Raji (cell line): ENCODE measurements at regions not wholly inside any gene's neighbourhood (a gene's known extent, or its start where the extent isn't known, plus 50 kb on each side); places are given as distances from the start of the nearest gene placed in this dataset.

ENCODE experiments used
- POLR2A ChIP-seq: IDR thresholded peaks from 2 replicates; pipeline ENCODE4 v1.6.1; 2011; ENCODE audit warnings: low read depth, low read length, control low read depth; ENCODE audit not compliant: insufficient read depth

DNA sequence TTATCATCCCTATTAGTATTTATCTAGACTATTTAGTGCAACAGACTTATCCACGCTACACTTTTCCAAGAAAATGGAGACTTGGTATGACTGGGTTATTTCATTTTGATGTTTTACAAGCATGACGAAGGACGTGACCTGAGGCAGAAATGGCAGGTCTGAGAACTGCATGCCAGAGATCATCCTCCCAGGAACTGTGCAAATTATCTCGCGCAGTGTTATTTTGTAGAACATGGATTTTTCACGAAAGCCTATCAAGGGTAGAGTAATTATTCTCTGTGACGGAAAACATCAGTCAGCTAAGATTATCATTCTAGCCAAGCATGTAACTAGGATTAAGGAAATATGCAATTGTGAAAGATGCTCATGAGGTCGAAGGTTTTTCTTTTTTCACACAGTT, 361.5 kb upstream of the AJAP1 start:
- TF ChIP-seq POLR2A: no peak

- TF ChIP-seq POLR2A: no peak
Observed at GRCh38 chr1:4298361-4299083, 355.9 kb upstream of the AJAP1 start.

DNA sequence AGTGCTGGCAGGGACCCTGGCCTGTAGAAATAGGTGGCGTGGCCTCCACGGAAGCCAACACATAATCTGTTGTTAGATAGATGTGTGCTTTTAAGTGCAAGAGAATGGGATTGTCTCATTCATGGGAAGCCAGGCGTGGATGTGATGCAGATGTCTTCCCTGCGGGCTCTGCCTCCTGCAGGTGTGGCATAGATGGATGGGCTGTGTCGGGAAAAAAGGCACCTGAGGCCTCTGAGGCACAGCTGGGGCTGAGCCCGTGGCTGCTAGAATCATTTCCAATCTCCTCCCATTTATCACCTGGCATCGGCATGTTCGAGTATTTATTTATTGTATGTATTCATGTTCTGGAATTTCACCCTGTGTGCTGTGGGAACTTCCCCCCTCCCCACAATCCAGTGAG, 353.4 kb upstream of the AJAP1 start:
- no peak for TF ChIP-seq POLR2A

DNA sequence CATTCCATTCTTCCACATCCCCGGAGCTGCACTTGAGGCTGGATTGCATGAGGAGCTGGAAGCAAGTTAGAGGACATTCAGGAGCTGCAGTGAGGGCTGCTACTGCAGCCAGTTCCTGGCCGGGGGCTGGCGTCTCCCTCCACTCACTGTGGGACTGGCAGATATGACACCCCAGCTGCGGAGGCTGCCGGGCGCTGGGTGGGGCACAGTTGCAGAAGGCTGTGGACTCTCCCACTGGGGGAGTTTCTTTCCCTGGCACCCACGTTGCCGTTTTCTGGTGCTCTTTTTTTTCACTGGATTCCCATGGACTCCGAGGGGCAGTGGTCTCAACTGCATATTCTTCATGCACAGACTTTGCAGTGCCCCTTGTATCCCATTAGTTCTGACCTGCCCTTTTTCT, 351.1 kb upstream of the AJAP1 start:
- no peak for TF ChIP-seq POLR2A

DNA sequence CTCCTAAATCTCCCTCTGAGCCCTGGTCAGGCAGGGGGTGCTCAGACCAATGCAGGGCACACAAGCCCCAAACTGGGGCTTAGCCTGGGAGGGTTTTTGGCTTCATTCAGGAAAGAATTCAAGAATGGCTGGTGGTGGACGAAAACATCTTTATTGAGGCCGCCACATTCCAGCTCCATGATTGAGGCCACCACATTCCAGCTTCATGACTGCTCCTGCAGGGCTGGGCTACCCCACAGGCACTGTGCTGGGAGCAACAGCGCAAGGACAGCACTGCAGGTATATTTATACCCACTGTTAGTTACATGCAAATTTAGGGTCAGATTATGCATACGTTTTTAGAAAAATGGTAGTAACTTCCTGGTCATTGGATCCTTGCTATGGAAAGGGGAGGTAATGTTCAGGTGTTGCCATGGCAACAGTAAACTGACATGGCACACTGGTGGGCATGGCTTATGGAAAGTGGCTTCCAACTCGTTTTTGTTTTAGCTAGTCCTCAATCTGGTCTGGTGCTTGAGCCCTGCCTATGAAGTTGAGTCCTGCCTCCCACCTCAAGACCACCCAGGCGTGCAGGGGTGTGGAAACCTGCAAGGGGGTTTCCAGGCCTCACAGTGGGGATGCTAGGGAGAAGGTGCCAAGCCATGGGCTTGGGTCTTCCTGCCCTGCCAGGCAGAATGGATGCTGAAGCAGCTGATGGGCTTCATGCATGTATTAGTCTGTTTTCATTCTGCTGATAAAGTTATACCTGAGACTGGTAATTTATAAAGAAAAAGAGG, 348.7 kb upstream of the AJAP1 start:
- TF ChIP-seq POLR2A: no peak

- TF ChIP-seq POLR2A: no peak
Observed at GRCh38 chr1:4306559-4307467, 347.6 kb upstream of the AJAP1 start.

DNA sequence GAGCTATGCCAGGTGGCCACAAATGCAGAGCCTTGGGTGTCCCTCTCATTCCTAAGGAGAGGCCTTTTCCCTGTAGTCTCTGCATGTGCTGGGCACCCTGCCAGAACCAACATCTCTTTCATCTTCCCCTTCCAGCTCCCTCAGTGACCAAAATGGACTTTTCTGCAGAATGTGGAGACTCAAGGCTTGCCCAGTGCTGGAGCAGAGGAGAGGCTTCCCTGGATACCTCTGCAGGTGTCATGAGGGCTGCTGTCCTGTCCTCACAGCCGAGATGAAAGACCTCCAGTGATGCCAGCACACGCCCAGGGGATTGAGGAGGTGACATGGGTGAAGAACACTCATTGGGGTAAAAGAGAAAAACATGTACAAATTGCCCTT, 347.0 kb upstream of the AJAP1 start:
- TF ChIP-seq POLR2A: no peak

DNA sequence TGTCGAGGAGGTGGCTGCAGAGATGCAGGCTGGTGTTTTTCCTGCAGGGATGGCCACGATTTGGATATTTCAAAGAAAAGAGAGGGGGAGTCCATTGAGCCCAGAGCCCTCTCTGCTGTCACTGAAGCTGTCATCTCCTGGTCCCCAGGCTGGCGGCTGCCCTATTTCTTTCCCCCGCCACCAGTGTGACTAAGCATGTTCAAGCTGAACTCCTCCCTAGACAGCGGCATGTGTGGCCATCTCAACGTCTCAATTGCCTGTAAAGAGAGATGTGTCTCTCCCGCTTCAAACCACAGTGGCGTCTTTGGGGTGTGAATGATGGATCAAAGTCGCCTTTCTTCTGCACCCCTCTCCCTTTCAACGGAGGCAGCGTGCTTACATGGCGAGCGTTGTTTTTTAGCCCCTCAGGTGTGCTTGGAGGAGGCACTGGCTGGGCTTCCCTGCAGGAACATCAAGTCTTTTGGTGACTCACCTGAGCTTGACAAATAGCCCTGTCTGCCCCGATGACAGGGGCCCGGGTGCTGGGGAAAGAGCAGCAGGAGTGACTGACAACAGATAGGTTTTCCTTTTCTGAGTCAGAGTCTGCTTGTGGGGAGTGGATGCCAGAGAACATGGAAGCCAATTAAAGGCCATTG, 346.4 kb upstream of the AJAP1 start:
- TF ChIP-seq POLR2A: no peak

- TF ChIP-seq POLR2A: no peak
Observed at GRCh38 chr1:4308806-4309205, 345.6 kb upstream of the AJAP1 start.

- TF ChIP-seq POLR2A: no peak
Observed at GRCh38 chr1:4309676-4310320, 344.6 kb upstream of the AJAP1 start.

GRCh38 chr1:4310396-4310923, 343.9 kb upstream of the AJAP1 start:
- no peak for TF ChIP-seq POLR2A

DNA sequence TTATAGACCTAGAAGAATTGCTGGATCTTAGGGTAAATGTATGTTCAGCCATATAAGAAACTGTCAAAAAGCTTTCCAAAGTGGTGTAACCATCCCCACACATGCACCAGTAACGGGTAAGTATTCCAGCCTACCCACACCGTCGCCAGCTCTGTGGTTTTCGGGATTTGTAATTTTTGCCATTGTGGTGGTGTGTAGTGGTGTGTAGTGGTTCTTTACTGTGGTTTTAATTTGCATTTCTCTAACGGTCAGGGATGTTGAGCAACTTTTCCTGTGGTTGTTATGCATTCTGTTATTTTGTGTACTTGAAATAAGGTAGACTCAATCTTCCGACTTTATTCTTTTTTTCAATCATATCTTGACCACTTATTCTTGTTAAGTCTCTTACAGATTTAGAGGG, 342.4 kb upstream of the AJAP1 start:
- no peak for TF ChIP-seq POLR2A

- TF ChIP-seq POLR2A: no peak
Observed at GRCh38 chr1:4315202-4315601, 339.2 kb upstream of the AJAP1 start.

DNA sequence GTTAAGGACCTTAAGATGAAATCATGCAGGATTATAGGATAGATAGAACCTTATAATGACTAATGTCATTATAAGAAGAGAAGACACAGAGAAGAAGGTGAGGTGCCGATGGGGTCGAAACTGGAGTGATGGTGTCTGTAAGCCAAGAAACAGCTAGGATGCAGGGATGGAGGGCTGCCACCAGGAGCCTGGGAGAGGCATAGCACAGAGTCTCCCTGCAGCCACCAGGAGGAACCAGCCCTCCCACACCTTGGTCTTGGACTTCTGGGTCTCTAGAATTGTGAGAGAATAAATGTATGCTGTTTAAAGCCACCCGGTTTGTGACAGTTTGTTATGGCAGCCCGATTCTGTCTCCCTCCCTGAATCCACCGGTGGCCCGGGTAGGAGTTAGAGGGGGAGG, 337.2 kb upstream of the AJAP1 start:
- no peak for TF ChIP-seq POLR2A
